ENCODE measurements at regions not wholly inside any gene's neighbourhood (a gene's known extent, or its start where the extent isn't known, plus 50 kb on each side); places are given as distances from the start of the nearest gene placed in this dataset.
A peak's percentile ranks its signal among the peaks of the same experiment; 100 is the strongest.

GRCh38 chr9:99578666-99579065 is 243.0 kb upstream of the NR4A3 start:
- CTCF ChIA-PET, result no interaction called here
- Mint-ChIP-seq H3K36me3 (ENCODE audit: low read depth) (no peaks in the 10 kb centered on the region), H3K4me3 (no peak overlapping the region), H3K27me3 (ENCODE audit: low read depth) (peaks cover 2% of the 10 kb centered on the region), H3K27ac (no peak overlapping the region), H3K4me1 (ENCODE audit: low read depth) (no peaks in the 10 kb centered on the region), H3K9me3 (no peaks in the 10 kb centered on the region)
- intact Hi-C loops (cut with micrococcal nuclease), result no loop called here
- DNase-seq, result no peak

- Mint-ChIP-seq H3K27me3 (ENCODE audit: low read depth) (peaks cover 2% of the 10 kb centered on the region), H3K4me1 (ENCODE audit: low read depth) (no peaks in the 10 kb centered on the region), H3K9me3 (no peaks in the 10 kb centered on the region), H3K36me3 (ENCODE audit: low read depth) (no peaks in the 10 kb centered on the region), H3K27ac (no peak overlapping the region), H3K4me3 (no peak overlapping the region)
- intact Hi-C loops (cut with micrococcal nuclease), result no loop called here
- no peak for DNase-seq
- CTCF ChIA-PET, result no interaction called here
Observed at GRCh38 chr9:99579964-99580363, 241.7 kb upstream of the NR4A3 start.

DNA sequence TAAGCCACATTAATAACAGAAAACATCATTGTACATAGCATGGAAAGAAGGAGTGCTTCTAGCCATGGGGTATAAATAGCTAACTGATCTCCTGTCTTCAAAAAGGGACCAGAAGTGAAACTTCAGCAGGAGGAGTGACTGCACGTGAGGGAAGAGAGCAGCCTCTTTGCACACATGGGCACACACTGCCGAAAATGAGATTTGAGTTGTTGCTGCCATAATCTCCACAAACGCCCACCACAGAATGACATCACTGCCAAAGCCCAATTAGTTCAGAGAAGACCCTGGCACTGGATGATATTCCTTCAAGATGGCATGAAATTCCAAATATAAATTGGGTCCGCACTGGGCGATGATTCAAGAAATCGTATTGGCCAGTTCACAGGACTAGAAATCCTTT is 238.9 kb upstream of the NR4A3 start:
- no peaks in the 10 kb centered on the region for H3K4me1 Mint-ChIP-seq (ENCODE audit: low read depth)
- H3K27me3 Mint-ChIP-seq (ENCODE audit: low read depth), result peaks cover 8% of the 10 kb centered on the region
- H3K9me3 Mint-ChIP-seq, result no peaks in the 10 kb centered on the region
- intact Hi-C loops (cut with micrococcal nuclease), result no loop called here
- no peaks in the 10 kb centered on the region for H3K36me3 Mint-ChIP-seq (ENCODE audit: low read depth)
- H3K27ac Mint-ChIP-seq, result no peak overlapping the region
- H3K4me3 Mint-ChIP-seq, result no peak overlapping the region
- no peak for DNase-seq
- CTCF ChIA-PET, result no interaction called here

DNA sequence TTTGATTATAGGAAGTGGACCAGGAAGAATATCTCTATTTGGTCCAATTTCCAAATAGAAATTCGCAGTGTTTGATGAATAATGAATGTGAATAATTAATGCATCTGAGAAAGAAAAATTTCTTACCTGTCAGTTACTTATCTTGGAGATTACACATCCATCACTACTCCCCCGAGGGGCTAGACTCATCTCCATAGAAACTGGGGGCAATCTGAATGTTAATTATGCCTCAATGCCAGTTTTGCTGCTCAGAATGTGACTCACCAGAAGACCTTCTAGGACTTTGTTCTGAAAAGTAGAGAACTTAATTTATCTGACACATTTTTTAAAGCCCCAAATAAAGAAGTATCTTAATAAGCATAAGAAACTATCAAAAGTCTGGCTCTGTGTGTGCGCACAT is 233.4 kb upstream of the NR4A3 start:
- Mint-ChIP-seq H3K4me1 (ENCODE audit: low read depth) (no peaks in the 10 kb centered on the region), H3K36me3 (ENCODE audit: low read depth) (no peaks in the 10 kb centered on the region), H3K9me3 (no peaks in the 10 kb centered on the region), H3K27me3 (ENCODE audit: low read depth) (peaks cover 13% of the 10 kb centered on the region), H3K4me3 (no peak overlapping the region), H3K27ac (no peak overlapping the region)
- DNase-seq, result no peak
- CTCF ChIA-PET, result no interaction called here
- intact Hi-C loops (cut with micrococcal nuclease), result no loop called here

DNA sequence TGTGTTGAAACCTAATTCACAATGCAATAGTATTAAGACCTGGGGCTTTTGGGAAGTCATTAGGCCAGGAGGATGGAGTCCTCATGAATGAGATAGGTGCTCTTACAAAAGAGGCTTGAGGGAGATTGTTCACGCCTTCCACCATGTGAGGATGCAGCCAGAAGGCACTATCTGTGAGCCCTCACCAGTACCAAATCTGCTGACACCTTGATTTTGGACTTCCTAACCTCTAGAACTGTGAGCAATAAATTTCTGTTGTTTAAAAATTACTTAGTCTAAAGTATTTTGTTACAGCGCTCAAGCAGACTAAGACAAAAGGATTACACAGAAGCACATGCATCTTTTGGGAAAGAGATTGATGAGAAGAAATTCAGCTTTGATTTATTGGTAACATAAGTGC is 232.9 kb upstream of the NR4A3 start:
- no peaks in the 10 kb centered on the region for H3K36me3 Mint-ChIP-seq (ENCODE audit: low read depth)
- intact Hi-C loops (cut with micrococcal nuclease), result no loop called here
- CTCF ChIA-PET, result no interaction called here
- peaks cover 13% of the 10 kb centered on the region for H3K27me3 Mint-ChIP-seq (ENCODE audit: low read depth)
- H3K4me1 Mint-ChIP-seq (ENCODE audit: low read depth), result no peaks in the 10 kb centered on the region
- no peak overlapping the region for H3K27ac Mint-ChIP-seq
- H3K9me3 Mint-ChIP-seq, result no peaks in the 10 kb centered on the region
- H3K4me3 Mint-ChIP-seq, result no peak overlapping the region
- no peak for DNase-seq

GRCh38 chr9:99590410-99590809 is 231.3 kb upstream of the NR4A3 start:
- CTCF ChIA-PET, result no interaction called here
- intact Hi-C loops (cut with micrococcal nuclease), result no loop called here

DNA sequence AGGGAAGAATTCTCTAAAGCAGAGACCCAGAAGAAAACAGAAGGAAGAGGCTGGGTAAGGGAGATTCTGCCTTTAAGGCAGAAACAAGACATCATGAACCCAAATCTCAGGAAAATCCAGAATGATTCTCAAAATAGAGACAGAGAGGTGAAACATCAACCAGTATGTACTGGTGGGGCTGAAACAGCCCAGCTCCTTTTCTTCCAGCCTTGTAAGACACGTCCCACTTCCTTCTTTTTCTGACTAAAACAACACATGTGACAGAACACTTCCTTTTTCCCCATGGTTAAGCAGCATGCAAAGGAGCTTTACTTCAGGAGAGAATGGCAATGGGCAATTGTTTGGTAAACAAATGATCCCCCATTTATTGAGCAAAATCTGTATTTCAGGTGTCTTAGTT is 230.8 kb upstream of the NR4A3 start:
- Mint-ChIP-seq H3K36me3 (ENCODE audit: low read depth) (no peaks in the 10 kb centered on the region), H3K4me3 (no peak overlapping the region), H3K27me3 (ENCODE audit: low read depth) (peaks cover 17% of the 10 kb centered on the region), H3K9me3 (no peaks in the 10 kb centered on the region), H3K27ac (no peak overlapping the region), H3K4me1 (ENCODE audit: low read depth) (no peaks in the 10 kb centered on the region)
- DNase-seq, result no peak
- CTCF ChIA-PET, result no interaction called here
- intact Hi-C loops (cut with micrococcal nuclease), result no loop called here

More at GRCh38 chr9:99590410-99590809, 231.3 kb upstream of the NR4A3 start:
- no peak for DNase-seq
- no peak overlapping the region for H3K27ac Mint-ChIP-seq
- H3K27me3 Mint-ChIP-seq (ENCODE audit: low read depth), result peaks cover 15% of the 10 kb centered on the region
- H3K4me3 Mint-ChIP-seq, result no peak overlapping the region
- H3K4me1 Mint-ChIP-seq (ENCODE audit: low read depth), result no peaks in the 10 kb centered on the region
- no peaks in the 10 kb centered on the region for H3K9me3 Mint-ChIP-seq
- H3K36me3 Mint-ChIP-seq (ENCODE audit: low read depth), result no peaks in the 10 kb centered on the region

- intact Hi-C loops (cut with micrococcal nuclease), result no loop called here
- CTCF ChIA-PET, result no interaction called here
- Mint-ChIP-seq H3K36me3 (ENCODE audit: low read depth) (no peaks in the 10 kb centered on the region), H3K27me3 (ENCODE audit: low read depth) (peaks cover 12% of the 10 kb centered on the region), H3K4me3 (no peak overlapping the region), H3K27ac (no peak overlapping the region), H3K4me1 (ENCODE audit: low read depth) (no peaks in the 10 kb centered on the region), H3K9me3 (no peaks in the 10 kb centered on the region)
- DNase-seq, result no peak
Observed at GRCh38 chr9:99591770-99592169, 229.9 kb upstream of the NR4A3 start.

GRCh38 chr9:99592834-99593574 is 228.7 kb upstream of the NR4A3 start:
- no peaks in the 10 kb centered on the region for H3K36me3 Mint-ChIP-seq (ENCODE audit: low read depth)
- CTCF ChIA-PET, result no interaction called here
- DNase-seq, result no peak
- intact Hi-C loops (cut with micrococcal nuclease), result no loop called here
- H3K27me3 Mint-ChIP-seq (ENCODE audit: low read depth), result peaks cover 12% of the 10 kb centered on the region
- H3K27ac Mint-ChIP-seq, result no peak overlapping the region
- no peaks in the 10 kb centered on the region for H3K4me1 Mint-ChIP-seq (ENCODE audit: low read depth)
- no peak overlapping the region for H3K4me3 Mint-ChIP-seq
- H3K9me3 Mint-ChIP-seq, result no peaks in the 10 kb centered on the region

DNA sequence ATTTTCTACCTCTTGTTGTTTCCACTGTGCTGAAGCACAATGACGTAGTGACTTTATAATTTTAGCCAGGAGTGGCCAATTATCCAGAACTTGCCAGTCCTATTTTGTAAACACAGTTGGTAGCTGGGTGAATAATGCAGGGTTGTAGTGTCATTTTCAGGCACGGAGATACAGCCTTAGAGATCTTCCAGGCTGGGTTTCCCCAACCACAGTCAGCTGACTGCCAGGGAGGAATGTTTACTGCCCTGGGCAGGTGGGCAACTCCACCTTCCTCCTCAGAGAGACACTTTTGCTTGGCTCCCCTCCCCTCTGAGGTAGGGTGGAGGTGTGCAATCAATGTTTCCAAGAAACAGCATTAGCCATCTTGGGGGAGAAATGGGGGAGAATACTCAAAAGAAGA is 228.1 kb upstream of the NR4A3 start:
- Mint-ChIP-seq H3K36me3 (ENCODE audit: low read depth) (no peaks in the 10 kb centered on the region), H3K4me3 (no peak overlapping the region), H3K9me3 (no peaks in the 10 kb centered on the region), H3K27me3 (ENCODE audit: low read depth) (peaks cover 12% of the 10 kb centered on the region), H3K27ac (no peak overlapping the region), H3K4me1 (ENCODE audit: low read depth) (no peaks in the 10 kb centered on the region)
- CTCF ChIA-PET, result no interaction called here
- DNase-seq, result no peak
- intact Hi-C loops (cut with micrococcal nuclease), result no loop called here

DNA sequence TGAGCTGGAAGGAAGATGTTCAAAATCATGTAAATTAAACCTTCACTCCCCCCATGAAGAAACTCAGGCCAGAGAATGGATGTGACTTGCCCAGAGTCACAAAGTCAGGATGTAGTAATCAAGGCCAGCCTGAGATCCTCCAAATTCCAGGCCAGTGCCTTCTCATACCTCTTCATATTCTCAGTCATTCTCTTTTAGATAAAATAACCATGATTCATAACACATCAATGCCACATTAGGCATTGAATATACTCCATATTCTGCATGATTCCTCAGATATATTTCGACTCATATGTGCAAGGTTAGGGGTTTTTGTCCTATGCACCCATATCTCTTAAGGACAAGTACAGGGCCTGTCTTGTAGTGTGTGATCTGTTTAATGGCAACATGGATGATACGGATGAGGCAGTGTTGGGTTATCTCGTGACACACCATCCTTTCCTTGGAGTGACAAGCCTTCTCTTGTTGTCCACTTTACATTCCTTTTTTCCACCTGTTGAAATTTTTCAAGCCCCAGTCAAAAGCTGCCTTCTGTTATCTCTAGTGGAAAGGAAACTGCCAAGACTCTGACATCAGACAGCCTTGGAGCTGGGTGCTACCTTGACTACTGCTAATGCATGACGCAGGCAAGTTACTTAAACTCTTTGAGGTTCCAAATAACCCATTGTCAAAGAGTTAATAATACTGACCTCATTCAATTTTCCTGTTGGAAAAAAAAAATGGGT is 227.5 kb upstream of the NR4A3 start:
- Mint-ChIP-seq H3K4me3 (no peak overlapping the region), H3K27ac (no peak overlapping the region), H3K27me3 (ENCODE audit: low read depth) (peaks cover 12% of the 10 kb centered on the region), H3K9me3 (no peaks in the 10 kb centered on the region), H3K4me1 (ENCODE audit: low read depth) (no peaks in the 10 kb centered on the region), H3K36me3 (ENCODE audit: low read depth) (no peaks in the 10 kb centered on the region)
- no peak for DNase-seq
- CTCF ChIA-PET, result interaction anchor here (0.6 to 0.7 kb wide), 2 partner anchors 235 to 1225 kb away, joined by 3 to 4 read pairs; no protein-coding TSS in a partner anchor
- intact Hi-C loops (cut with micrococcal nuclease), result no loop called here

GRCh38 chr9:99595796-99596195 is 225.9 kb upstream of the NR4A3 start:
- CTCF ChIA-PET, result no interaction called here
- H3K4me1 Mint-ChIP-seq (ENCODE audit: low read depth), result no peaks in the 10 kb centered on the region
- peak; percentile 17 for DNase-seq
- H3K27me3 Mint-ChIP-seq (ENCODE audit: low read depth), result peaks cover 9% of the 10 kb centered on the region
- no peaks in the 10 kb centered on the region for H3K36me3 Mint-ChIP-seq (ENCODE audit: low read depth)
- H3K4me3 Mint-ChIP-seq, result no peak overlapping the region
- intact Hi-C loops (cut with micrococcal nuclease), result no loop called here
- H3K27ac Mint-ChIP-seq, result no peak overlapping the region
- H3K9me3 Mint-ChIP-seq, result no peaks in the 10 kb centered on the region

GRCh38 chr9:99601571-99602111 is 220.0 kb upstream of the NR4A3 start:
- H3K36me3 Mint-ChIP-seq (ENCODE audit: low read depth), result no peaks in the 10 kb centered on the region
- no peaks in the 10 kb centered on the region for H3K27me3 Mint-ChIP-seq (ENCODE audit: low read depth)
- H3K4me1 Mint-ChIP-seq (ENCODE audit: low read depth), result no peaks in the 10 kb centered on the region
- intact Hi-C loops (cut with micrococcal nuclease), result no loop called here
- H3K4me3 Mint-ChIP-seq, result no peak overlapping the region
- no peak for DNase-seq
- no peak overlapping the region for H3K27ac Mint-ChIP-seq
- H3K9me3 Mint-ChIP-seq, result no peaks in the 10 kb centered on the region
- CTCF ChIA-PET, result no interaction called here

All from activated naive CD4-positive, alpha-beta T cell treated with anti-CD3 and anti-CD28 coated beads for 36 hours (primary cell).